ENCODE measurements at regions not wholly inside any gene's neighbourhood (a gene's known extent, or its start where the extent isn't known, plus 50 kb on each side); places are given as distances from the start of the nearest gene placed in this dataset.

- no peak for DNase-seq
Measured at GRCh38 chr16:80355335-80355734, 185.5 kb upstream of the DYNLRB2 start.

GRCh38 chr16:80350061-80350460 lies 190.7 kb upstream of the DYNLRB2 start:
- DNase-seq = no peak

- no peak for DNase-seq
Measured at GRCh38 chr16:80347900-80348299, 192.9 kb upstream of the DYNLRB2 start.

GRCh38 chr16:80347002-80347401 lies 193.8 kb upstream of the DYNLRB2 start:
- DNase-seq = no peak

- DNase-seq = no peak
Measured at GRCh38 chr16:80346111-80346632, 194.6 kb upstream of the DYNLRB2 start.

- DNase-seq = no peak
Measured at GRCh38 chr16:80345701-80346100, 195.1 kb upstream of the DYNLRB2 start.

- DNase-seq = no peak
Measured at GRCh38 chr16:80344570-80344969, 196.2 kb upstream of the DYNLRB2 start.

GRCh38 chr16:80341263-80341662 lies 199.5 kb upstream of the DYNLRB2 start:
- DNase-seq = no peak

GRCh38 chr16:80337786-80338185 lies 203.0 kb upstream of the DYNLRB2 start:
- no peak for DNase-seq

GRCh38 chr16:80330803-80331202 lies 210.0 kb upstream of the DYNLRB2 start:
- no peak for DNase-seq

- DNase-seq = no peak
Measured at GRCh38 chr16:80330150-80330549, 210.6 kb upstream of the DYNLRB2 start.

GRCh38 chr16:80327740-80328139 lies 213.1 kb upstream of the DYNLRB2 start:
- DNase-seq = no peak

GRCh38 chr16:80324371-80324770 lies 216.4 kb upstream of the DYNLRB2 start:
- no peak for DNase-seq

GRCh38 chr16:80323808-80324195 lies 217.0 kb upstream of the DYNLRB2 start:
- DNase-seq = no peak

- no peak for DNase-seq
Measured at GRCh38 chr16:80323187-80323807, 217.5 kb upstream of the DYNLRB2 start.

GRCh38 chr16:80319181-80319580 lies 221.6 kb upstream of the DYNLRB2 start:
- DNase-seq = no peak

- DNase-seq = no peak
Measured at GRCh38 chr16:80318107-80318506, 222.7 kb upstream of the DYNLRB2 start.

GRCh38 chr16:80317599-80318037 lies 223.2 kb upstream of the DYNLRB2 start:
- no peak for DNase-seq

GRCh38 chr16:80317116-80317515 lies 223.7 kb upstream of the DYNLRB2 start:
- DNase-seq = no peak

- no peak for DNase-seq
Measured at GRCh38 chr16:80314042-80314441, 226.8 kb upstream of the DYNLRB2 start.

- no peak for DNase-seq
Measured at GRCh38 chr16:80309178-80309577, 231.6 kb upstream of the DYNLRB2 start.

- no peak for DNase-seq
Measured at GRCh38 chr16:80305410-80305809, 235.4 kb upstream of the DYNLRB2 start.

- DNase-seq = no peak
Measured at GRCh38 chr16:80303691-80304090, 237.1 kb upstream of the DYNLRB2 start.

- DNase-seq = no peak
Measured at GRCh38 chr16:80300876-80301275, 239.9 kb upstream of the DYNLRB2 start.

- no peak for DNase-seq
Measured at GRCh38 chr16:80300456-80300855, 240.3 kb upstream of the DYNLRB2 start.
